Frontal cortex (tissue), 1 donor: ENCODE measurements at regions not wholly inside any gene's neighbourhood (a gene's known extent, or its start where the extent isn't known, plus 50 kb on each side); places are given as distances from the start of the nearest gene placed in this dataset. TPM values are rescaled to one million over a fixed set of nuclear protein-coding genes. Genes with fewer than 3 reads are reported as not detected.

Source experiments
- small RNA-seq: library from RNA; depleted of rRNA; stranded (forward); fragments of <200 nt; gene quantifications from one replicate; pipeline ENCODE3, GENCODE V24; 2014

Small RNA genes lying in the stretch of these regions (small RNA-seq; reads per million reads assigned to genes)
- gene AC127391.1: not detected
